ENCODE measurements at regions not wholly inside any gene's neighbourhood (a gene's known extent, or its start where the extent isn't known, plus 50 kb on each side); places are given as distances from the start of the nearest gene placed in this dataset.

GRCh38 chr22:49239264-49240015 is 588.2 kb downstream of the BRD1 start:
- intact Hi-C loops (cut with DNase I): no loop called here

GRCh38 chr22:49238181-49239141 is 589.2 kb downstream of the BRD1 start:
- intact Hi-C loops (cut with DNase I): no loop called here
- DNase-seq: peak in 1 of 10 donors; percentile 70

More at GRCh38 chr22:49239264-49240015, 588.2 kb downstream of the BRD1 start:
- DNase-seq: peak in 1 of 10 donors; percentile 59

GRCh38 chr22:49237703-49238102 is 590.0 kb downstream of the BRD1 start:
- intact Hi-C loops (cut with DNase I): no loop called here
- no peak for DNase-seq

- intact Hi-C loops (cut with DNase I): no loop called here
- DNase-seq: no peak
These were observed 590.4 kb downstream of the BRD1 start for GRCh38 chr22:49237279-49237678.

GRCh38 chr22:49236541-49237075 is 591.1 kb downstream of the BRD1 start:
- DNase-seq: peak in 1 of 10 donors; percentile 76
- intact Hi-C loops (cut with DNase I): no loop called here

GRCh38 chr22:49235463-49236300 is 592.0 kb downstream of the BRD1 start:
- peak in 1 of 10 donors; percentile 70 for DNase-seq
- intact Hi-C loops (cut with DNase I): no loop called here

- DNase-seq: no peak
- intact Hi-C loops (cut with DNase I): no loop called here
These were observed 593.2 kb downstream of the BRD1 start for GRCh38 chr22:49234459-49234858.

GRCh38 chr22:49233507-49234100 is 594.1 kb downstream of the BRD1 start:
- intact Hi-C loops (cut with DNase I): no loop called here
- no peak for DNase-seq

- DNase-seq: peak in 1 of 10 donors; percentile 52
- intact Hi-C loops (cut with DNase I): no loop called here
These were observed 595.2 kb downstream of the BRD1 start for GRCh38 chr22:49232319-49233067.

- DNase-seq: peak in 1 of 10 donors; percentile 55
- intact Hi-C loops (cut with DNase I): no loop called here
These were observed 597.5 kb downstream of the BRD1 start for GRCh38 chr22:49230194-49230577.

GRCh38 chr22:49229483-49230193 is 598.0 kb downstream of the BRD1 start:
- no peak for DNase-seq
- intact Hi-C loops (cut with DNase I): no loop called here

- intact Hi-C loops (cut with DNase I): no loop called here
These were observed 599.1 kb downstream of the BRD1 start for GRCh38 chr22:49228431-49229037.

GRCh38 chr22:49227670-49228069 is 600.0 kb downstream of the BRD1 start:
- intact Hi-C loops (cut with DNase I): no loop called here
- DNase-seq: peak in 2 of 10 donors; percentile 10 to 67

More at GRCh38 chr22:49228431-49229037, 599.1 kb downstream of the BRD1 start:
- no peak for DNase-seq

GRCh38 chr22:49226096-49226495 is 601.6 kb downstream of the BRD1 start:
- intact Hi-C loops (cut with DNase I): no loop called here

GRCh38 chr22:49224243-49224642 is 603.4 kb downstream of the BRD1 start:
- peak in 1 of 10 donors; percentile 1 for DNase-seq
- intact Hi-C loops (cut with DNase I): no loop called here

More at GRCh38 chr22:49226096-49226495, 601.6 kb downstream of the BRD1 start:
- no peak for DNase-seq

- peak in 2 of 10 donors; percentile 24 to 32 for DNase-seq
- intact Hi-C loops (cut with DNase I): no loop called here
These were observed 609.5 kb downstream of the BRD1 start for GRCh38 chr22:49218142-49218541.

- intact Hi-C loops (cut with DNase I): no loop called here
- peak in 4 of 10 donors; percentile 1 to 47 (median 24) for DNase-seq
These were observed 611.1 kb downstream of the BRD1 start for GRCh38 chr22:49216579-49216978.

- no peak for DNase-seq
- intact Hi-C loops (cut with DNase I): no loop called here
These were observed 611.8 kb downstream of the BRD1 start for GRCh38 chr22:49215840-49216239.

All from posterior cingulate gyrus (tissue), 11 donors.